GM21526 (cell line): ENCODE measurements at regions not wholly inside any gene's neighbourhood (a gene's known extent, or its start where the extent isn't known, plus 50 kb on each side); places are given as distances from the start of the nearest gene placed in this dataset.

Experiments
- ATAC-seq: cut with Tn5 transposase; IDR thresholded peaks from one replicate; pipeline ENCODE4 v1.9.1; 2021; ENCODE audit warnings: moderate library complexity; ENCODE audit not compliant: unreplicated experiment, low FRiP score

DNA sequence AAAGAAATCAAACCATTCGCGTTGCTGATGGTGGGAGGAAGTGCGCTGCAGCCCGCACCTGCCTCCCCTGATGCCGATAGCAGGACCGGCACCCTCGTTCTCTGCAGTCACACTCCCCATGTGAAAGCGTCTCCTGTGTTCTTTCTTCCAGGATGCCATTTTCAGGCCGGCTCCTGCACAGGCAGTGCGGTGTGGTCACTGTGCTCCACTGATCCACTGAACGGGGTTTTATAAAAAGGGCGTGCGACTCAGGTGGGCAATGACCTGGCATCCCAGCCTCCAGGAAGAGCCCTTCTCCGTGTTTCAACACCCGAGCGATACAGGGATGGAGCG is 88.3 kb upstream of the SNTG2 start:
- no peak for ATAC-seq

DNA sequence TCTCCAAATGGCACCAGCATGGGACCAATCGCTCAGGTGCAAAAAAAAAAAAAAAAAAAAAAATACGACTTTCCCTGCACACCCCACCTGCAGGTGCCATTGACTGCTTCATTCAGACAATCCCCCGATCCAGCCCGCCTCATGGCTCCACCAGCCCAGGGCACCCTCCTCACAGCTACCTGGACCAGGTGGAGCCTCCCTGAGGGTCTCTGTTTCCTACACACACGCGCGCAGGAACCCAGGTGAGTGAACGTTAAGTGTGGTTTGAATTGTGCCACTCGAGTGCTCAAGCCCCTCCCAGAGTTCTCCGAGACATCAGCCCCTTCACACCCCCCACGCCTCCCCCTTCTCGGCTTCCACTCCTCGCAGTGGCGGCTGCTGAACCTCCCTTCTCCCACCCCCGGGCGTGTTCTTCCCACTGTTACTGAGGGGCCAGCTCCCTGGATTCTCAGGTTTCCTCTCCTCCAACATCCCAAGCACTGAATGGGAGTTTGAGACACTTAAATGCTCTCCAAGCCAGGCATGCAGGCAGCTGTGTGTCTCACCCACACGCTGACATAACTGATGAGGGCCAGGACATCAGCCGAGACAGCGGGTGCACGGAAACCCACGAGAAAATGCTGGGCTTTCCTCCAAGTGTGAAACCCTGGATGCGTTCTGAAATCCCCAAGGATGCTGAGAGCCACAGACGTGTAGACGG is 88.8 kb upstream of the SNTG2 start:
- ATAC-seq, result no peak

DNA sequence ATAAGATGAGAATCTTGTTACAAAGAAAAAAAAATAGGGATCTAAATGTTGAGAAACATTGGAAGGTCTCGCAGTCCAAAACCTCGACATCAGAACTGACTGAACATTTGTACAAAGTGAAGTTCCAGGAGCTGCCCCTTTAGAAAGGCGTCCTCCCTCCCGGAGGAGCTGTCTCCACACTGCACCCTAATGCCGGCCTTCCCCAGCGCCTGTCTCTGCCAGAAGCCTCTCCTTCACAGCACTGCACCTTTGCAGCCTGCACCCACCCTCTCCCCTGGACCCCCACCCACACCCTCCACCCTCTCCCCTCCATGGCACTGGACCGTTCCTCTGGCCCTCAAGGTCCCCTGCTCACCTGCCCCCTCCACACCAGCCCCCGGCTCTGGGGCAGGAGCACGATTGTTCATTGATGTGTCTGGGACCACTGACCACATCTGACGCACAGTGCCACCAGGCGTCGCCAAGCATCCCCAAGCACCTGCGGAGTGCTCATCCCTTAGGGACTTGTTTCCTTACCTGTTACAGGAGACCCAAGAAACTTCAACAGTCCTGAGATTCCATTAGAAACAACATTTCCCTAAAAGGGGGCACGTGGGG is 90.3 kb upstream of the SNTG2 start:
- ATAC-seq, result no peak

DNA sequence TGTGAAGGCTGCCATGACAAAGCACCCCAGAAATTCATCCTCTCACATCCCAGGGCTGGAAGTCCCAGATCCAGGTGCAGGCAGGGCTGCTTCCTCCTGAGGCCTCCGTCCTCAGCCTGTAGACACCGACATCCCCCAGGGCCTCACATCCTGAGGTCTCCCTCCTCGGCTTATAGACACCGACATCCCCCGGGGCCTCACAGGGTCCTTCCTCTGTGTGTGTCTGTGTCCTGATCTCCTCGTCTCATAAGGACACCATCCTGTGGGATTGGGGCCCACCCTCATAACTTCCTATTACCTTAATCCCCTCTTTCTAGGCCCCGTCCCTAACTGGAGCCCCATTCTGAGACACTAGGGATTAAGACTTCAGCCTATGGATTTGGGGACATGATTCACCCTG is 92.0 kb upstream of the SNTG2 start:
- no peak for ATAC-seq

DNA sequence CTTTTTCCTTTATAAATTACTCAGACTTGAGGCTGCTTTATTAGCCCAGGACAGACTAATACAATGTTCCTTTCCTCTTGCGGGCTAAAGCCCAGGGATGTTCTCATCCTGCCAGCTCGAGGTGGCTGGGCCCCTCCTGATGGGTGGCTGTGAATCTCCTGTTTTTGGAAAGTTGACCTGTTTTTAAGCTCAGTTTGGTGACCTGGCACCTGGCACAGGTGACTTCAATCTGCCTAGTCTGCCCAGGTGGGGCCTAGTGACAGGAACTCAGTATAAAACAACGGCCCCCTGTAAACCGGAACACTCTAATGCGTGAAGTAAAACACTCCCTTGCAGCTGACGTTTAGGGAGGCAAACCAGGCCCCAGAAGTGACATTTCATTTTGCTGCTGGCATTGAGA is 92.7 kb upstream of the SNTG2 start:
- no peak for ATAC-seq

DNA sequence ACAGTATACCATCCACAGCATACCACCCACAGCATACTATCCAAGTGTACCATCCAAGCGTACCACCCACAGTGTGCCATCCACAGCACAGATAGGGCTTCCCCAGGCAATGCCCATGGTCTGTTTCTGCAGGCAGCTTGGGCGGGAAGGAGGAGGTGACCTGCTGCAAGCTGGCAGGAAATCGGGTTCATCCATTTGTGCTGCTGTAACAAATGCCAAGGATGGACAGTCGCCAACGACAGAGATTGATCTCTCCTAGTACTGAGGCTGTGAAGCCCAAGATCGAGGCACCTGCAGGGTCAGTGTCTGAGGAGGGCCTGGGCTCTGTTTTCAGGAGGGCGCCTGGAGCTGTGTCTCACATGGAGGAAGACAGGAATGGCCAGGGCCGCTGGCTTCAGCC is 93.6 kb upstream of the SNTG2 start:
- ATAC-seq, result no peak

DNA sequence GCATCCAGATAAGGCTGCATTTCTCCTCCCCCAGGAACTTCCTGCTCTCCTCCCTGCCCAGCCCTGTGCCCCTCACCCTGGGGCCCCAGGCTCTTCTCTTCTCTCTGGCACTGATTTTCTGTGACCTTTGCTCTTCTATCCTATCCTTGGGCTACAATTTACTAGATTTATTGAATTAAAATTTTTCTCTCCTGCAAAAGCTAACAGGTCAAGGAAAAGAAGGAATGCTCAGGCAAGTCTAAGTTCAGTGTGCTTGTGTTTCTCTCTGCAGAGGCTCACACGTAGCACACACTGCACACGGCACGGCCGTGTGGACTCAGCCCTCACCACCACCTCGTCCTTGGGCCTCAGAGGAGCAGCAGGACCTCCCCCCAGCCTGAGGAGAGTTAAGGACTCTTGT is 94.2 kb upstream of the SNTG2 start:
- ATAC-seq, result no peak

DNA sequence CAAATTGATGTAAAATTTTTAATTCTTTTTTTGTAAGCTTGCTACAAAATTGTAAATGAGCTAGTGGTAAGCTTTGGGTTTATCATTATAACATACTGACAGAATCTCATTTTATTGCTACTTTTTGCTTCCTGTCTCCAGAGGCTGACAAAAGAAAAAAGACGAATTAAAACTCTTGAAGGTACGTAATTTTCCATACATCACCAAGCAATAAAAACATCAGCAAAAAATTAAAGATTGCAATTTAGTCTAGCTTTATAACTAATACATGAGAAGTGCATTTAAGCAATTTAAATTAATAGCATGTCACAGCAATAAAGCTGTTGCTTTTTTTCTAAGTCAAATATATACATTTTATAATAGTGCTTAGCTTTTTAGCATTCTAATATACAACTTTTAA is 94.6 kb upstream of the SNTG2 start:
- no peak for ATAC-seq

DNA sequence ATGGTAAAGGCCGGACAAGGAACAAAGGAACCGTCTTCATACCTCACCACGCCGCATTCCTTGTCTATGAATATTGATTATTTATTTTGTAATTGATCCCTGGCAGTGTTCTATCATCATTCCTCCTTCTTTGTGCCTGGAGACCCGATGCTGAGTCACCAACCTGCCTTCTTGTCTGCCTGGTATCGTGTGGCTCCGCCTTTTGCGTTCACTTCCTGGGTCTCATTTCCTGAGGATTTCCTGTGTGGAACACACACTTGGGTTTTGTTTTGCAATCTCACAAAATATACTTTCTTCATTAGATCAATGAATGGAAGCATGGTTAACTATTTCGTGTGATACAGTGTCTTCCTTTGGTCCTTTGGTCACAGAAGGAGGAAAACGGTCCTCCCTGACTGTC is 95.5 kb upstream of the SNTG2 start:
- no peak for ATAC-seq

DNA sequence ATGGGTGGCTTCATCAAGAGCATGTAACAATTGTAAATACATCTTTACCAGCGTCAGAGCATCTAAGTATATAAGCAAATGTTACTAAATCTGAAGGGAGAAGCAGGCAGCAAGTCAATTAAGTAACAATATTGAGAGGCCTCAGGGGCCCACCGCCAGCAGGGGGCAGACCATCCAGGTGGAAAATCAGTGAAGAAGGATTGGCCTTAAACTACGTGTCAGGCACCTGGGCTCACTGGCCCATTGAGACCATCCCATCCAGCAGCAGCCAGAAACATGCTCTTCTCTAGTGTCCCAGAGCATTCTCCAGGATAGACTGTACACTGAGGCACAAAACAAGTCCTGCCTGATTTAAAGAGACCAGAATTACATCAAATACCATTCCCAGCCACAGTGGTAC is 96.2 kb upstream of the SNTG2 start:
- ATAC-seq, result no peak

DNA sequence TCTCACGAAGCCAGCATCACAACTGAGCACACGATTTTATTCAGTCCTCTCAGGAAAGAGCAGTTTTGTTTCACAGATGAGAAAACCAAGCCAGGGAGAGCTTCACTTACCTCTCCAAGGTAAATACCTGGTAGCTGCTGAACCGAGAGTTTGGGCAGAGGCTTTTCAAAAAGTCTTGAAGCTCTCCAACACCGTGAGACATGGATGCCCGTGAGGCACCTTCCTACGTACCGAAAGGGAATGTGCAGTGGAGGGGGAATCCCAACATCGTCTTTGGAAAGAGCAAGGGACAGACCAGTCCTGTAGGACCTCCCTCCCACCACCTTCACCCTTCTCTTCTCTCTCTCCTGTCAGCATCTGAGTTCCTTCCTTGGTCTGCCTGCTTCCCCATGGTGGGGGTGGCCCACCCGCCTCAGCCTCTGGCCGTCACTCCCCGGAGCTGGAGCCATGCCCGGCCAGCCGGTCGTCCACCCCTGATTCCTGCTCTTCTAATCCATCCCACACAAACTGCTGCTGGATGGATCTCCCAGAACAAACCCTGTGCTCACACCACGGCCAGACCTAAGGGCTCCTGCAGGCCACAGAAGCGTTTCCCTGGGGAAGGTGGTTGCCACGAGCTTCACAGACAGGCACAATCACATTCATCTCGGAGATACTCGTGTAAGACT is 97.3 kb upstream of the SNTG2 start:
- no peak for ATAC-seq

DNA sequence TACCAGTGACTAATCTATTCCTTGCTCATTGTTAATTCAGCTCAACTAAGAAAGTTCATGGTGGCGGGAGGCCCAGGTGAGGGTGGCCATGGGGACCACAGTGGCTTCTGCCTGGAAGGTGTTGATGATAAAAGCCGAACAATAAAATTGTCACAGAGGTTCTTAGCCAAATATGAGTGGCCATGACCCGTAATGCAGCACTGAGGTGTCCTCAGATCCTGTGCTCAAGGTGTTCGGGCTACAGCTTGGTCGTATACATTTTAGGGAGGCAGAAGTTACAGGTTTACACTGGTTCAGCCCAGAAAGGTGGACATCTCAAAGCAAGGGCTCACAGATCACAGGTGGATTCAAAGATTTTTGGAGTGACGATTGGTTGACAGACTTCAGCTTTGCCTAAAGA is 98.5 kb upstream of the SNTG2 start:
- ATAC-seq, result no peak

DNA sequence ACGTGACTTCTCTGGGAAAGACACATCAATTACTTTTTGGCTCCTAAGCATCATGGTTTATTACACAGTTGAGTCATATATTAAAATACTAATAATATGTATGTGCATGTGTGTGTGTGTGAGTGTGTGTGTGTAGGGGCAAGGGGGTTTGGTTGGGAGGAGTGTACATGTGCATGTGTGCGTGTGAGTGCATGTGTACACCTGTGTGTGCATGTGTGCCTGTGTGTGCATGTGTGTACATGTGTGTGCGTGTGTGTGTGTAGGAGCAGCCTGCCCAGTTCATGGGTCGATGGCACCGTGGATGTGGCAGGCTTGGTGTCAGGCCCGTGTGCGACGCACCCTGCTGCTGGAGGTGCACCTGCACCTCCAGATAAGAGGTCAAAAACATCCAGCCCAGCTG is 99.0 kb upstream of the SNTG2 start:
- ATAC-seq, result no peak

DNA sequence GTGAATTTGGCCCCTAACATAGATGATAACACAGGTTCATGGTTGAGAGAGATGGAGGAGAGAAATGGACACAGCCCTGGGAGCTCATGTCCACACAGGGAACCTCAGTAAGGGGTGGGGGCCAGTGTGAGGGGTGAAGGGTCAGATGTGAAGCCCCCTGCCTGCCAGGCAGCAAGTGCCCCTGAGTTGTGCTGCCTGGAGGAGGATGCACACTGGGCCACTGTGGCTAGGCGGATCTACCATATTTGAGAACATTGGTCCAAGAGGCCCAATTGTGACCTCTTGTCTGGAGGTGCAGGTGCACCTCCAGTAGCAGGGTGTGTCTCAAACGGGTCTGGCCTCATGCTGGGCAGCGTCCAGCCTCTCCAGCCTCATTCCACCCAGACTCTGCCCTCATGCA is 99.6 kb upstream of the SNTG2 start:
- no peak for ATAC-seq

DNA sequence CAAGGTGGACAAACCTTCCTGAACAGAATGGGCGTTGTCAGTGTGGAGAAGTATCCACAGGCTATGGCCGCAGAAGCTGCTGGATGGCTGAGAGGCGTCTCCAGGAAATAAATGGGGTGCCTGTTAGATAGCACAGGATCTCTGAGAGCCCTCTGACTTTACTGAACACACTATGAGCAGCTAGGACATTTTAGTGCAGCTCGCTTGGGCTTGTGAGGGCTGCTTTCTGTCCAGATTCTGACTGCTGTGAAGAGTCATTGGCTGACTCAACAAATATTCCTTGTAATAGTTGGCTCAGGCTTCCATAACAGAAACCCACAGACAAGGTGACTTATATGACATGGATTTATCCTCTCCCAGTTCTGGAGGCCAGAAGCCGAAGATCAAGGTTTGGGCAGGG is 100.2 kb upstream of the SNTG2 start:
- no peak for ATAC-seq

DNA sequence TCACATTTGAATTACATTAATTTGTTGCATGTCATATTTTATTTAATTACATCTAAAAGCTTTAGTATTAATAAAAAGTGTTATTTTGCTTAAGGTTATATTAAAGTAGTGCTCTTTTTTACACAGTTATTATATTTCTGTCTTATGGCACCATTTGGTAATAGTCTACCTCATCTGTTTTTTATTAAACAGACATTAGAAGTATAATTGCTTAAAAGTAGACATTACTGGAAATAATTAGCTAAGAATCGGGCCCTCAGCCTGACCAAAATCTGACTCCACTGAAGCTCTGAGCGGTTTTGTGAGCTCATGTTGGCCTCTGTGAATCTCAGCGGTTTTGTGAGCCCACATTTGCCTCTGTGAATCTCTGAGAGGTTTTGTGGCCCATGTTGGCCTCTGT is 102.5 kb upstream of the SNTG2 start:
- ATAC-seq, result no peak

DNA sequence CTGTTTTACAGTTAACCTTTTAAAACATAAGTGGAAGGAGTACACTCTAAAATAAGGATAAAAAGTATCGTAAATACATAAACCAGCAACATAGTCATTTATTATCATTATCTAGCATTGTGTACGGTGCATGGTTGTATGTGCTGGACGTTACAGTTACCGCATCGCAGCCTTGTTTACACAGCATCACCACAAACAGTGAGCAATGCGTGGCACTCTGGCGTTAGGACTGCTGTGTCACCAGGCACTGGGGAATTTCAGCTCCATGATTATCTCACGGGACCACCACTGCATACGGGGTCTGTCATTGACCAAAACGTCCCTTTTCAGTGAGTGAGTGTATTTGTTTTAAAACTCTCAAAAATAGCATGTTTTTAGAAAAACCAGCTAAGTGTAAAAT is 103.0 kb upstream of the SNTG2 start:
- ATAC-seq, result no peak

DNA sequence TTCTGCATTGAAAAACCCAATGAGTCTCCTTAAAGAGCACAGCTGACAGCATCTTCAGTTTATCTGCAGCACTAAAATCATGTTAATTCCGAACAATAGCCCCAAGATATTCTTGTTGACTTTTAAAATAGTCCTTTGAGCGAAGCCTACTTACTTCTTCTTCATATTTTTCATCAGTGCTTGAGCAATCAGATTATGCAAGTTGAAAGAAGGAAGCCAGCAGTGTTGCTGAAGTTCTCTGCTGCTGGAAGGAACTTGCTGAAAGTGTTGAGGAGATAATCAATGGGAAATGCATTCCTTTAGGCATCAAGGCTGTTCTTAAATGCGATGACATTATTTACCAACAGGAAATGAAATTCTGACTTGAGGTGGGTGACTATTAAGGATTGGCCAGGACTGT is 105.9 kb upstream of the SNTG2 start:
- no peak for ATAC-seq

DNA sequence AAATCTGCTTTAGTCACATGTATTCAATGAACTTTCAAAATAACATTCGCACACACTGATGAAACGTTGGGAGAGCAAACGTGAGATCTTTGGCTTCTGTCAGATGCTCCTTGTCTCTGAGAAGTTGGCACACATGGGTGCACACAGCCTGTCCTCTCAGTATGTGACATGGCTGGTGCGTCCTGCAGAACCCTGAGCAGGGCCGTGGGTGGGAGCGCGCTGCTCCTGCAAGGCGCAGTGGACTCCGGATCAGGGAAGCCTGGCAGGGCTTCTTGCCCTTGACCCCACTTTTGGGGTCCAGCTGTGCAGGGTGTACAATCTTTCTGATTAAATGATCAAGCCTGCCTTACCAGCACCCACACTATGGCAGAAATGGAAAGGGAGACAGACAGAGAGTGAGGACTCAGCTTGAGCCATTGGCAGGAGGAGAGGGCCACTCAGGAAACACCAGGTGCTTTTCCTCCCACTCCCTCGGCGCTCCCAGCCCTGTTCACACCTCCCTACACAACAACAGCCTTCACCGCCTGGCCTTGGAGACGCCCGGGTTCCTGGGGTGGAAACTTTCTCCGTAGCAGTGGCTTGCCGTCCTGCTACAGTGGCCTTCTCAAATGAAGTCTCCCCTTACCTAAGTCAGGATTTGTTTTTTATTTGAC is 108.4 kb upstream of the SNTG2 start:
- ATAC-seq, result no peak

DNA sequence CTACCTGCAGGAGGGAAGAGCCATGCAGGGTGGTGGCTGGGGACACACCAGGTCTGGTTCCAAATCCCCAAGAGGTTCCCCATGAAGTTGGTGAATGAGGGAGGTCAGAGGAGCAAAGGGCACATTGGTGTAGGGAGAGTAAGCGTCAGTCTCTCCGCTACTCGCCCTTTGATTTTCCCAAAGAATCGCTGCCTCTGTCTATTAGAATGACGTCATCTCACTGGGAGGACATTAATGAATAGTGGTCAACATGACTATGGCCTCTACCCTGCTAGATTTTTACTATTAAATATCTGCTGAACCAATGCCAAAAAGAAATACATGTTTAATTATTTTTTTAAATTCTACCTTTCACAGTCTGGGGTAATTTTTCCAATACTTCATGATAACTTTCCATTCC is 109.6 kb upstream of the SNTG2 start:
- no peak for ATAC-seq

DNA sequence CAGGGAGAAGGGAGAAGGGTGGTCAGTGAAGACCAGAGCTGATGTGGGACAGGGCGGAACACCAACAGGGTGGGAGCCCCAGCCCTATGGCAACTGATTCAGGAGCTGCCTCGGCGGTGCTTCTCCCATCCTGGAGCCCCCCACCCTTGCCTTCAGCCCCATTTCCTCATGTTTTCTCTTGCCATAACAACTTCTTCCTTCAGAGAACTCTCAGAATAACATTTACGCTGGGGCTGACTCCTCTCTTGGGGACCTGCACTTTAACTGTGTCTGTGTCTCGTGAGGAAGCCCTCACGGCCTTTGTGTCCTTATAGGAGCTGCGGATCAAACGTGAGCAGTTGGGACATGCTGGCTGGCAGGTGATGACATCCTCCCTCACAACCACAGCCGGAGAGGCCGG is 116.4 kb upstream of the SNTG2 start:
- ATAC-seq, result no peak

DNA sequence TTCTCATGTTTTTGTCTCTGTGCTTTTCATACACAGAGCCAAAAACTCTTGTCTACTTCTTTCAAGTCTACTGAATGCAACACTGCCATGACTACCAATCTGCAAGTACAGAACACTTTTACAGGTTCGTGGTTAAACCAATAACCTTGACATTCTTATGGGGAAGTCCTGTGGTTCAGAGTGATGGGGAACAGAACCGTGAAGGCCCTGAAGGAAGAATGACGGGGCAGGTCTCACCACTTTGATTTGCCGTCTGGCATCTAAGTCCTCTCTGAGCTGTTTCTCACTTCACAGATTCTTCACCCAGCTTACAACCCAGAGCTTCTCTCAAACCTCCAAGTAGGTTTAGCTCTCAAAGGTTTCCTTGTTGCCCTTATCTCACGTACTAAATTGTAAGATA is 117.5 kb upstream of the SNTG2 start:
- ATAC-seq, result no peak
